Thyroid gland (tissue), 4 donors: ENCODE measurements at regions not wholly inside any gene's neighbourhood (a gene's known extent, or its start where the extent isn't known, plus 50 kb on each side); places are given as distances from the start of the nearest gene placed in this dataset.

ENCODE experiments used
- CTCF ChIP-seq, 6 experiments: fragments of 200-600 bp in 3 of 6; fragments of 450-650 bp in 3 of 6; sonication (generic) in 3 of 6; IDR thresholded peaks; one replicate each; pipeline ENCODE4 v1.5.1; 2016 to 2019; ENCODE audit warnings: antibody characterized with exemption in 6 of 6, mild to moderate bottlenecking in 2 of 6, inconsistent platforms in 1 of 6, moderate library complexity in 1 of 6
- POLR2A ChIP-seq, 2 donors: fragments of 450-650 bp; IDR thresholded peaks; one replicate each; pipeline ENCODE4 v1.6.1; 2017; ENCODE audit warnings: antibody characterized with exemption in 2 of 2, mild to moderate bottlenecking in 2 of 2, moderate library complexity in 1 of 2

GRCh38 chr16:10305912-10306311, 79.9 kb upstream of the ATF7IP2 start:
- TF ChIP-seq CTCF (IDR thresholded peaks at IDR 0.05) (no peak), POLR2A (IDR thresholded peaks at IDR 0.05) (no peak)
